ENCODE measurements at regions not wholly inside any gene's neighbourhood (a gene's known extent, or its start where the extent isn't known, plus 50 kb on each side); places are given as distances from the start of the nearest gene placed in this dataset.

DNA sequence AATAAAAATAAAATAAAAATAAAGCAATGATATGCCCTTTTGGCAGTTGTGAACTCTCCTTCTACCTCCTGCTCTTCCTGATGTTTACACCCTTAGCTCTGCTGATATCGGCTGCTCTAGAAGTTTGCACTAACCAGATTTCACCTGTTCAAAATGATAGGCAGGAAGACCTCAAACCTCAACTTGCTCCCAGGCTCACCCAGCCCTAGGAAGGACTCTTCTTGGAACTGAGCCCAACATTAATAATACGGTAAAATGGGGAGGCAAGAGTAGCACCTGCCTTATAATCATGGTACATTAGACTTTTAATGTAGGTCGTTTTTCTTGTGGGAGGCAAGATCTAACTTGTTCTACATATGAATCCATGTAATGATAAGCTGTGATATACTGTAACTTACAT lies 61.2 kb upstream of the MED13 start:
- TF ChIP-seq EZH2 (IDR thresholded peaks at IDR 0.05) (no peak), POLR2AphosphoS5 (IDR thresholded peaks at IDR 0.05; ENCODE audit: borderline replicate concordance, low read depth, low read length) (no peak)

All from SK-N-MC (cell line).